ENCODE measurements at regions not wholly inside any gene's neighbourhood (a gene's known extent, or its start where the extent isn't known, plus 50 kb on each side); places are given as distances from the start of the nearest gene placed in this dataset.
A peak's percentile ranks its signal among the peaks of the same experiment; 100 is the strongest.

GRCh38 chr12:16136219-16136988 lies 141.1 kb downstream of the SLC15A5 start:
- DNase-seq (ENCODE audit: low read depth in 2 of 2), result no peak

GRCh38 chr12:16135323-16135722 lies 142.2 kb downstream of the SLC15A5 start:
- DNase-seq (ENCODE audit: low read depth in 2 of 2), result no peak

- DNase-seq (ENCODE audit: low read depth in 2 of 2), result no peak
These were observed 147.1 kb downstream of the SLC15A5 start for GRCh38 chr12:16130343-16130742.

- DNase-seq (ENCODE audit: low read depth in 2 of 2), result no peak
These were observed 155.5 kb downstream of the SLC15A5 start for GRCh38 chr12:16121953-16122352.

GRCh38 chr12:16119618-16120415 lies 157.7 kb downstream of the SLC15A5 start:
- no peak for DNase-seq (ENCODE audit: low read depth in 2 of 2)

- DNase-seq (ENCODE audit: low read depth in 2 of 2), result no peak
These were observed 158.9 kb downstream of the SLC15A5 start for GRCh38 chr12:16118586-16118985.

GRCh38 chr12:16112612-16113560 lies 164.6 kb downstream of the SLC15A5 start:
- DNase-seq (ENCODE audit: low read depth in 2 of 2), result peak; percentile 5 to 11

GRCh38 chr12:16112130-16112529 lies 165.4 kb downstream of the SLC15A5 start:
- no peak for DNase-seq (ENCODE audit: low read depth in 2 of 2)

- DNase-seq (ENCODE audit: low read depth in 2 of 2), result no peak
These were observed 166.9 kb downstream of the SLC15A5 start for GRCh38 chr12:16110596-16110995.

- DNase-seq (ENCODE audit: low read depth in 2 of 2), result no peak
These were observed 173.6 kb downstream of the SLC15A5 start for GRCh38 chr12:16103851-16104250.

GRCh38 chr12:16100206-16100605 lies 177.3 kb downstream of the SLC15A5 start:
- DNase-seq (ENCODE audit: low read depth in 2 of 2), result no peak

GRCh38 chr12:16096273-16096849 lies 181.1 kb downstream of the SLC15A5 start:
- DNase-seq (ENCODE audit: low read depth in 2 of 2), result no peak

- no peak for DNase-seq (ENCODE audit: low read depth in 2 of 2)
These were observed 181.9 kb downstream of the SLC15A5 start for GRCh38 chr12:16095531-16096110.

- DNase-seq (ENCODE audit: low read depth in 2 of 2), result no peak
These were observed 183.0 kb downstream of the SLC15A5 start for GRCh38 chr12:16094437-16094836.

GRCh38 chr12:16093825-16094224 lies 182.7 kb downstream of the DERA start:
- DNase-seq (ENCODE audit: low read depth in 2 of 2), result no peak

- DNase-seq (ENCODE audit: low read depth in 2 of 2), result no peak
These were observed 179.8 kb downstream of the DERA start for GRCh38 chr12:16090974-16091373.

- no peak for DNase-seq (ENCODE audit: low read depth in 2 of 2)
These were observed 177.3 kb downstream of the DERA start for GRCh38 chr12:16088421-16088820.
